K562 (cell line): ENCODE measurements at regions not wholly inside any gene's neighbourhood (a gene's known extent, or its start where the extent isn't known, plus 50 kb on each side); places are given as distances from the start of the nearest gene placed in this dataset.

Experiments
- ATAC-seq: fragments of 200-7000 bp; cut with Tn5 transposase; 3 replicates; pipeline ENCODE4 v1.9.1; 2020; ENCODE audit warnings: moderate library complexity
- BruUV-seq: library from RNA; stranded (reverse); fragments of 400-500 nt; replicated peaks from 2 replicates; lab custom pipeline; 2021; lab: Mats Ljungman, UMichigan
- CTCF ChIA-PET: fragments of 300-600 bp; formaldehyde crosslinking; extraction: SDS; loops from one replicate; lab custom pipeline; 2021; ENCODE audit warnings: low intra/inter-chr PET ratio; lab: Yijun Ruan, JAX
- POLR2A ChIA-PET: fragments of 300-600, 350-650 bp; sonication (Branson Sonifier 250); formaldehyde crosslinking; extraction: SDS; loops from one replicate; lab custom pipeline; 2021; ENCODE audit warnings: antibody characterized with exemption, inconsistent platforms; lab: Yijun Ruan, JAX
- DNase-seq, 4 experiments: peaks; one replicate each; pipeline versions ENCODE4 v3.0.0 to v3.0.0-alpha.2; 2011 to 2018; ENCODE audit warnings: low spot score in 3 of 4, mixed read lengths in 3 of 4; ENCODE audit errors: extremely low read depth in 1 of 4
- FAIRE-seq: peaks from 2 replicates; lab custom pipeline; 2011; peaks lifted over from hg19 to GRCh38; lab: Jason Lieb, UNC
- H2AFZ ChIP-seq: 2 replicates; pipeline ENCODE4 v1.6.0; 2011; ENCODE audit warnings: low read depth, low read length, control low read depth, inconsistent platforms
- H3K27ac ChIP-seq: fragments of 200-600 bp; 3 replicates; pipeline ENCODE4 v1.8.0; 2011; ENCODE audit warnings: low read depth, mild to moderate bottlenecking, control low read depth, inconsistent platforms, low read length, moderate library complexity, mixed read lengths; ENCODE audit errors: extremely low read depth
- H3K27me3 ChIP-seq, 2 experiments: fragments of 300-600 bp in 1 of 2; 2 replicates in 1 of 2; 3 replicates in 1 of 2; pipeline versions ENCODE4 v1.6.0 to v1.8.0; 2011; ENCODE audit warnings: inconsistent platforms in 2 of 2, low read length in 2 of 2, mild to moderate bottlenecking in 1 of 2, mixed read lengths in 1 of 2, moderate library complexity in 1 of 2; ENCODE audit not compliant: control insufficient read depth in 2 of 2, insufficient read depth in 2 of 2
- H3K36me3 ChIP-seq: fragments of 300-600 bp; 3 replicates; pipeline ENCODE4 v1.8.0; 2011; ENCODE audit warnings: mild to moderate bottlenecking, low read length, inconsistent platforms; ENCODE audit not compliant: control insufficient read depth, insufficient read depth
- H3K4me1 ChIP-seq, 2 experiments: fragments of 200-600 bp in 1 of 2; replicated peaks in 1 of 2; 2 replicates in 1 of 2; 3 replicates in 1 of 2; pipeline versions ENCODE4 v1.5.1 to v1.8.0; 2011; ENCODE audit warnings: inconsistent platforms in 2 of 2, low read length in 2 of 2, mild to moderate bottlenecking in 1 of 2, mixed read lengths in 1 of 2, moderate library complexity in 1 of 2; ENCODE audit not compliant: control insufficient read depth in 2 of 2, insufficient read depth in 2 of 2
- H3K4me2 ChIP-seq: 2 replicates; pipeline ENCODE4 v1.6.1; 2011; ENCODE audit warnings: low read length, control low read depth, inconsistent platforms, mixed read lengths; ENCODE audit not compliant: insufficient read depth
- H3K4me3 ChIP-seq: fragments of 200-600 bp; sonication (generic), shearing (Covaris generic); 2 replicates; pipeline ENCODE4 v1.5.1; 2016; ENCODE audit warnings: control low read depth, inconsistent platforms
- H3K79me2 ChIP-seq: fragments of 200-600 bp; 3 replicates; pipeline ENCODE4 v1.8.0; 2011; ENCODE audit warnings: low read length, inconsistent platforms; ENCODE audit not compliant: control insufficient read depth, insufficient read depth
- H3K9ac ChIP-seq, 2 experiments: 2 replicates each; pipeline versions ENCODE4 v1.6.0 to v1.6.1; 2011; ENCODE audit warnings: low read depth in 2 of 2, low read length in 2 of 2, control low read depth in 1 of 2, inconsistent platforms in 1 of 2, mild to moderate bottlenecking in 1 of 2, mixed read lengths in 1 of 2; ENCODE audit not compliant: insufficient read depth in 1 of 2
- H3K9me1 ChIP-seq: one replicate; pipeline ENCODE4 v1.6.0; 2011; ENCODE audit warnings: inconsistent platforms, mild to moderate bottlenecking, low read length, moderate library complexity; ENCODE audit not compliant: control insufficient read depth, insufficient read depth
- H3K9me3 ChIP-seq: replicated peaks from 2 replicates; pipeline ENCODE4 v1.5.1; 2011; ENCODE audit warnings: low read depth, low read length, inconsistent platforms; ENCODE audit not compliant: control insufficient read depth, insufficient read depth
- H4K20me1 ChIP-seq: replicated peaks from 2 replicates; pipeline ENCODE4 v1.6.1; 2011; ENCODE audit warnings: low read length, inconsistent platforms, mixed read lengths; ENCODE audit not compliant: control insufficient read depth, insufficient read depth
- ARID1B ChIP-seq: fragments of 450-650 bp; IDR thresholded peaks from 2 replicates; pipeline ENCODE4 v1.6.1; 2016; ENCODE audit warnings: antibody characterized with exemption, mild to moderate bottlenecking, inconsistent platforms
- ATF3 ChIP-seq, 2 experiments: fragments of 450-650 bp in 1 of 2; sonication (generic) in 1 of 2; formaldehyde crosslinking in 1 of 2; IDR thresholded peaks in 1 of 2; conservative IDR thresholded peaks in 1 of 2; 2 replicates each; pipeline versions ENCODE4 v1.6.1 to v1.8.1; 2016 to 2023; ENCODE audit warnings: mild to moderate bottlenecking in 2 of 2, moderate library complexity in 2 of 2, inconsistent platforms in 1 of 2, missing genetic modification reagents in 1 of 2
- BRD9 ChIP-seq: fragments of 450-650 bp; IDR thresholded peaks from 2 replicates; pipeline ENCODE4 v1.6.1; 2018; ENCODE audit warnings: low read depth; ENCODE audit not compliant: partially characterized antibody
- EWSR1 ChIP-seq: fragments of 450-650 bp; IDR thresholded peaks from 2 replicates; pipeline ENCODE4 v1.6.1; 2018; ENCODE audit warnings: borderline replicate concordance, mild to moderate bottlenecking, low read depth, moderate library complexity; ENCODE audit not compliant: partially characterized antibody
- KHSRP ChIP-seq: fragments of 450-650 bp; IDR thresholded peaks from 2 replicates; pipeline ENCODE4 v1.6.1; 2017
- MCM5 ChIP-seq: fragments of 450-650 bp; IDR thresholded peaks from 2 replicates; pipeline ENCODE4 v1.6.1; 2016; ENCODE audit warnings: low read depth
- NFRKB ChIP-seq: fragments of 450-650 bp; IDR thresholded peaks from 2 replicates; pipeline ENCODE4 v1.6.1; 2016; ENCODE audit warnings: low read depth
- PHF21A ChIP-seq: fragments of 450-650 bp; IDR thresholded peaks from 2 replicates; pipeline ENCODE4 v1.6.1; 2017; ENCODE audit warnings: low read depth, borderline replicate concordance
- REST ChIP-seq, 2 experiments: fragments of 450-650 bp; formaldehyde crosslinking in 1 of 2; IDR thresholded peaks; 2 replicates each; pipeline versions ENCODE4 v1.4.0 to v1.6.1; 2014 to 2020; ENCODE audit warnings: mild to moderate bottlenecking in 2 of 2, borderline replicate concordance in 1 of 2, low read depth in 1 of 2
- RUNX1 ChIP-seq: sonication (generic); IDR thresholded peaks from 2 replicates; pipeline ENCODE4 v1.6.1; 2016; ENCODE audit warnings: antibody characterized with exemption, low read depth
- THRB ChIP-seq: fragments of 450-650 bp; formaldehyde crosslinking; conservative IDR thresholded peaks from 2 replicates; pipeline ENCODE4 v1.4.0; 2022; ENCODE audit warnings: mild to moderate bottlenecking, missing genetic modification characterization
- TRIM28 ChIP-seq: fragments of 450-650 bp; IDR thresholded peaks from 2 replicates; pipeline ENCODE4 v1.6.1; 2017
- ZNF696 ChIP-seq: fragments of 250-450 bp; sonication (Bioruptor Pico); conservative IDR thresholded peaks from 2 replicates; pipeline ENCODE4 v1.4.0; 2020; ENCODE audit warnings: mild to moderate bottlenecking, moderate library complexity
- WGBS: fragments of 100-300 bp; shearing (Covaris generic); methylation state at CpG from one replicate; pipeline ENCODE4 v1.1.6; 2016; ENCODE audit warnings: low coverage, mixed read lengths; ENCODE audit not compliant: insufficient coverage; ENCODE audit errors: missing lambda C conversion rate; 5-methylcytosine and 5-hydroxymethylcytosine counted together
- in situ Hi-C: fragments of 300-500 bp; cut with MboI; formaldehyde crosslinking; loops from 4 replicates; pipeline ENCODE4 v1.15.0; 2018; ENCODE audit warnings: inconsistent platforms, mixed read lengths
- intact Hi-C: fragments of 100-400 bp; cut with micrococcal nuclease; formaldehyde crosslinking; loops from 2 replicates; pipeline ENCODE4 v1.14.2; 2022

GRCh38 chr2:214649440-214650205 is 159.9 kb downstream of the BARD1 start:
- H3K4me2 ChIP-seq: no peak overlapping the region
- no peaks in the 10 kb centered on the region for H3K9me1 ChIP-seq
- no peaks in the 10 kb centered on the region for H3K9me3 ChIP-seq
- 0% methylated on average over 3 of the region's 3 CpGs for WGBS
- ATAC-seq (no peak), FAIRE-seq (no peak), DNase-seq (no peak)
- H4K20me1 ChIP-seq: no peaks in the 10 kb centered on the region
- H3K36me3 ChIP-seq: no peaks in the 10 kb centered on the region
- in situ Hi-C loops (no loop called here), intact Hi-C loops (no loop called here)
- no peak overlapping the region for H3K27ac ChIP-seq
- no peaks in the 10 kb centered on the region for H3K4me1 ChIP-seq
- ChIA-PET POLR2A (no interaction called here), CTCF (no interaction called here)
- no peaks in the 10 kb centered on the region for H3K27me3 ChIP-seq
- H2AFZ ChIP-seq: no peak overlapping the region
- H3K9ac ChIP-seq: no peak overlapping the region
- no TSS peak for BruUV-seq
- no peaks in the 10 kb centered on the region for H3K79me2 ChIP-seq
- H3K4me3 ChIP-seq: no peak overlapping the region
- no peak for TF ChIP-seq ATF3 (IDR thresholded peaks at IDR 0.05)
- no peak for TF ChIP-seq ATF3 (CRISPR knock-in tag; conservative IDR thresholded peaks at IDR 0.05)
- no peak for TF ChIP-seq EWSR1
- no peak for TF ChIP-seq THRB (CRISPR knock-in tag)
- no peak for TF ChIP-seq PHF21A
- TF ChIP-seq ZNF696 (CRISPR knock-in tag): no peak
- no peak for TF ChIP-seq BRD9
- TF ChIP-seq KHSRP: no peak
- no peak for TF ChIP-seq RUNX1
- no peak for TF ChIP-seq ARID1B
- TF ChIP-seq REST (IDR thresholded peaks at IDR 0.05; ENCODE audit: borderline replicate concordance): no peak
- no peak for TF ChIP-seq REST (CRISPR knock-in tag; IDR thresholded peaks at IDR 0.05; ENCODE audit: low read depth)
- no peak for TF ChIP-seq TRIM28
- no peak for TF ChIP-seq NFRKB
- no peak for TF ChIP-seq MCM5
